HepG2 (cell line): ENCODE measurements at regions not wholly inside any gene's neighbourhood (a gene's known extent, or its start where the extent isn't known, plus 50 kb on each side); places are given as distances from the start of the nearest gene placed in this dataset.

Experiments
- ATAC-seq: fragments of 200-7000 bp; cut with Tn5 transposase; 3 replicates; pipeline ENCODE4 v1.9.1; 2020; ENCODE audit warnings: mild to moderate bottlenecking, moderate library complexity
- BruUV-seq: library from RNA; stranded (reverse); fragments of 400-500 nt; replicated peaks from 2 replicates; lab custom pipeline; 2021; lab: Mats Ljungman, UMichigan
- CTCF ChIA-PET: fragments of 300-600 bp; formaldehyde crosslinking; extraction: SDS; loops from one replicate; lab custom pipeline; 2021; ENCODE audit warnings: low total read pairs, inconsistent platforms, low intra/inter-chr PET ratio; lab: Yijun Ruan, JAX
- POLR2A ChIA-PET: fragments of 350-600 bp; sonication (Branson Sonifier 250); formaldehyde crosslinking; loops from one replicate; lab custom pipeline; 2020; ENCODE audit warnings: antibody characterized with exemption, inconsistent platforms; lab: Yijun Ruan, JAX
- DNase-seq: peaks from one replicate; pipeline ENCODE4 v3.0.0-alpha.2; 2015; ENCODE audit warnings: low spot score
- FAIRE-seq: peaks from 3 replicates; lab custom pipeline; 2011; peaks lifted over from hg19 to GRCh38; lab: Jason Lieb, UNC
- H2AFZ ChIP-seq: one replicate; pipeline ENCODE4 v1.6.1; 2011; ENCODE audit warnings: low read length, inconsistent platforms
- H3K27ac ChIP-seq: fragments of 300-600 bp; 3 replicates; pipeline ENCODE4 v1.8.0; 2011; ENCODE audit warnings: mixed run types, mild to moderate bottlenecking, mixed read lengths, low read length, inconsistent platforms; ENCODE audit not compliant: insufficient read depth; ENCODE audit errors: extremely low read length
- H3K27me3 ChIP-seq, 2 experiments: fragments of 200-600 bp in 1 of 2; 2 replicates in 1 of 2; 3 replicates in 1 of 2; pipeline versions ENCODE4 v1.6.0 to v1.8.0; 2011; ENCODE audit warnings: low read length in 2 of 2, mild to moderate bottlenecking in 2 of 2, moderate library complexity in 2 of 2, inconsistent platforms in 1 of 2; ENCODE audit not compliant: insufficient read depth in 2 of 2, control insufficient read depth in 1 of 2
- H3K36me3 ChIP-seq, 2 experiments: fragments of 200-600 bp in 1 of 2; replicated peaks in 1 of 2; 2 replicates in 1 of 2; 3 replicates in 1 of 2; pipeline versions ENCODE4 v1.5.1 to v1.8.0; 2011; ENCODE audit warnings: low read length in 2 of 2, inconsistent platforms in 1 of 2; ENCODE audit not compliant: insufficient read depth in 2 of 2, control insufficient read depth in 1 of 2
- H3K4me1 ChIP-seq: 2 replicates; pipeline ENCODE4 v1.5.1; 2012; ENCODE audit warnings: low read length, inconsistent platforms; ENCODE audit not compliant: insufficient read depth
- H3K4me2 ChIP-seq: 2 replicates; pipeline ENCODE4 v1.6.0; 2011; ENCODE audit warnings: low read depth, low read length, inconsistent platforms
- H3K4me3 ChIP-seq, 3 experiments: fragments of 200-600 bp in 1 of 3; sonication (generic), shearing (Covaris generic) in 1 of 3; replicated peaks in 1 of 3; 2 replicates each; pipeline ENCODE4 v1.5.1; 2011 to 2016; ENCODE audit warnings: low read length in 3 of 3, inconsistent platforms in 2 of 3, low read depth in 2 of 3, mild to moderate bottlenecking in 2 of 3, control low read depth in 1 of 3, mixed read lengths in 1 of 3; ENCODE audit not compliant: insufficient read depth in 1 of 3
- H3K79me2 ChIP-seq: one replicate; pipeline ENCODE4 v1.6.1; 2011; ENCODE audit warnings: low read length, inconsistent platforms; ENCODE audit not compliant: insufficient read depth
- H3K9ac ChIP-seq: 2 replicates; pipeline ENCODE4 v1.6.0; 2011; ENCODE audit warnings: mild to moderate bottlenecking, low read depth, low read length, inconsistent platforms; ENCODE audit not compliant: insufficient read depth
- H3K9me3 ChIP-seq: 2 replicates; pipeline ENCODE4 v1.5.1; 2012; ENCODE audit warnings: mild to moderate bottlenecking, low read length
- H4K20me1 ChIP-seq: 2 replicates; pipeline ENCODE4 v1.6.0; 2011; ENCODE audit warnings: inconsistent platforms, mild to moderate bottlenecking, low read length, moderate library complexity; ENCODE audit not compliant: insufficient read depth
- CC2D1A ChIP-seq: sonication (generic); formaldehyde crosslinking; IDR thresholded peaks from 2 replicates; pipeline ENCODE4 v1.8.1; 2023; ENCODE audit warnings: mild to moderate bottlenecking, missing genetic modification reagents
- ELF3 ChIP-seq: IDR thresholded peaks from 2 replicates; pipeline ENCODE4 v1.6.1; 2016; ENCODE audit warnings: missing genetic modification reagents, missing compliant biosample characterization
- HNRNPUL1 ChIP-seq: fragments of 200-400 bp; formaldehyde crosslinking; IDR thresholded peaks from 2 replicates; pipeline ENCODE4 v1.6.1; 2017; ENCODE audit warnings: low read depth, mild to moderate bottlenecking, low read length, moderate library complexity
- KLF9 ChIP-seq: IDR thresholded peaks from 2 replicates; pipeline ENCODE4 v1.6.1; 2016; ENCODE audit warnings: low read depth
- ONECUT2 ChIP-seq: sonication (generic); formaldehyde crosslinking; IDR thresholded peaks from 2 replicates; pipeline ENCODE4 v1.4.0; 2020; ENCODE audit warnings: missing genetic modification reagents
- SP2 ChIP-seq: sonication (generic); formaldehyde crosslinking; IDR thresholded peaks from 2 replicates; pipeline ENCODE4 v1.5.1; 2020; ENCODE audit warnings: mild to moderate bottlenecking, missing genetic modification reagents
- YEATS4 ChIP-seq: sonication (generic); formaldehyde crosslinking; IDR thresholded peaks from 2 replicates; pipeline ENCODE4 v1.4.0; 2020; ENCODE audit warnings: missing genetic modification reagents, borderline replicate concordance
- ZBTB20 ChIP-seq: sonication (generic); formaldehyde crosslinking; IDR thresholded peaks from 2 replicates; pipeline ENCODE4 v1.8.1; 2023; ENCODE audit warnings: missing genetic modification reagents, low read depth, mild to moderate bottlenecking, borderline replicate concordance
- ZBTB38 ChIP-seq: sonication (generic); formaldehyde crosslinking; IDR thresholded peaks from 2 replicates; pipeline ENCODE4 v1.5.1; 2020; ENCODE audit warnings: mild to moderate bottlenecking, missing genetic modification reagents
- ZNF326 ChIP-seq: sonication (generic); formaldehyde crosslinking; IDR thresholded peaks from 2 replicates; pipeline ENCODE4 v1.4.0; 2020; ENCODE audit warnings: missing genetic modification reagents, borderline replicate concordance
- ZNF44 ChIP-seq: sonication (generic); formaldehyde crosslinking; IDR thresholded peaks from 2 replicates; pipeline ENCODE4 v1.5.1; 2020; ENCODE audit warnings: mild to moderate bottlenecking, missing genetic modification reagents
- ZNF451 ChIP-seq: sonication (generic); formaldehyde crosslinking; IDR thresholded peaks from 2 replicates; pipeline ENCODE4 v1.5.0; 2020; ENCODE audit warnings: mild to moderate bottlenecking, missing genetic modification reagents
- ZSCAN30 ChIP-seq: sonication (generic); formaldehyde crosslinking; IDR thresholded peaks from 2 replicates; pipeline ENCODE4 v1.5.0; 2020; ENCODE audit warnings: mild to moderate bottlenecking, missing genetic modification reagents
- WGBS: methylation state at CpG from one replicate; pipeline ENCODE4 v1.1.6; 2017; ENCODE audit warnings: low lambda C conversion rate; 5-methylcytosine and 5-hydroxymethylcytosine counted together
- in situ Hi-C: cut with HindIII; loops from 2 replicates; pipeline ENCODE4 v1.10.0; 2017; ENCODE audit warnings: low pct_unique_long_range_greater_than_20kb; ENCODE audit not compliant: extremely low pct_ligation_motif_present
- intact Hi-C: fragments of 100-400 bp; cut with micrococcal nuclease; formaldehyde crosslinking; loops from one replicate; pipeline ENCODE4 v1.10.0; 2022; ENCODE audit not compliant: unreplicated experiment
- TF ChIP-seq, protein P1 (sequence below): sonication (generic); formaldehyde crosslinking; IDR thresholded peaks from 2 replicates; pipeline ENCODE4 v1.5.0; 2020; ENCODE audit warnings: mild to moderate bottlenecking, missing genetic modification reagents
- TF ChIP-seq, protein P2 (sequence below): sonication (generic); formaldehyde crosslinking; IDR thresholded peaks from 2 replicates; pipeline ENCODE4 v1.5.0; 2020; ENCODE audit warnings: missing genetic modification reagents
- TF ChIP-seq, protein P3 (sequence below): IDR thresholded peaks from 2 replicates; pipeline ENCODE4 v1.6.1; 2016; ENCODE audit warnings: low read depth, control low read depth

DNA sequence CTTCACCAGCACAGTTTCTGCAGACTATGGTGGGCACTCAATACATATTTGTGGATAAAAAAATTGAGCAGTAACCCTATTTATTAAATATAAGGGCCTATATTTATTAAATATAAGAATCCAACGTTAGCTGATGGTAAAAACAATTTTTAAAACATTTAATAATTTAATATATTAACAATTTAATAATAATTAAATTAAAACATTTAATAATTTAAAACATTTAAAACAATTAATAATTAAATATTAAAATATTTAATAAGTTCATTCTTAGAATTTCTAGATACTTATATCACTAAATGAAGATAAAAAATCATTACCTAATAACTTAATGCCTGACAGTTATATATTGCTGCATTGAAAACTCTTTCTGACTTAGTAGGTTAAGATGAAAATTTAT, 880.2 kb upstream of the EPHA6 start:
- ChIA-PET CTCF (no interaction called here), POLR2A (no interaction called here)
- H3K27ac ChIP-seq: no peak overlapping the region
- no peaks in the 10 kb centered on the region for H3K27me3 ChIP-seq
- 0% methylated on average over 1 of the region's 1 CpG for WGBS
- no peak overlapping the region for H2AFZ ChIP-seq
- no TSS peak for BruUV-seq
- H3K9me3 ChIP-seq: no peaks in the 10 kb centered on the region
- H3K9ac ChIP-seq: no peak overlapping the region
- H3K4me1 ChIP-seq: no peaks in the 10 kb centered on the region
- no peaks in the 10 kb centered on the region for H3K79me2 ChIP-seq
- ATAC-seq: no peak
- TF ChIP-seq ZNF451 (no peak), ZSCAN30 (no peak)
- TF ChIP-seq, protein P1, sequence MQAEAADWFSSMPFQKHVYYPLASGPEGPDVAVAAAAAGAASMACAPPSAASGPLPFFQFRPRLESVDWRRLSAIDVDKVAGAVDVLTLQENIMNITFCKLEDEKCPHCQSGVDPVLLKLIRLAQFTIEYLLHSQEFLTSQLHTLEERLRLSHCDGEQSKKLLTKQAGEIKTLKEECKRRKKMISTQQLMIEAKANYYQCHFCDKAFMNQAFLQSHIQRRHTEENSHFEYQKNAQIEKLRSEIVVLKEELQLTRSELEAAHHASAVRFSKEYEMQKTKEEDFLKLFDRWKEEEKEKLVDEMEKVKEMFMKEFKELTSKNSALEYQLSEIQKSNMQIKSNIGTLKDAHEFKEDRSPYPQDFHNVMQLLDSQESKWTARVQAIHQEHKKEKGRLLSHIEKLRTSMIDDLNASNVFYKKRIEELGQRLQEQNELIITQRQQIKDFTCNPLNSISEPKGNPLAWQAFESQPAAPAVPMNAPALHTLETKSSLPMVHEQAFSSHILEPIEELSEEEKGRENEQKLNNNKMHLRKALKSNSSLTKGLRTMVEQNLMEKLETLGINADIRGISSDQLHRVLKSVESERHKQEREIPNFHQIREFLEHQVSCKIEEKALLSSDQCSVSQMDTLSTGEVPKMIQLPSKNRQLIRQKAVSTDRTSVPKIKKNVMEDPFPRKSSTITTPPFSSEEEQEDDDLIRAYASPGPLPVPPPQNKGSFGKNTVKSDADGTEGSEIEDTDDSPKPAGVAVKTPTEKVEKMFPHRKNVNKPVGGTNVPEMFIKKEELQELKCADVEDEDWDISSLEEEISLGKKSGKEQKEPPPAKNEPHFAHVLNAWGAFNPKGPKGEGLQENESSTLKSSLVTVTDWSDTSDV (CRISPR knock-in tag): no peak
- TF ChIP-seq, all 625 proteins: peak for 0
- Histone ChIP-seq H3K36me3 (no peaks in the 10 kb centered on the region), H3K4me3 (no peak overlapping the region), H4K20me1 (no peaks in the 10 kb centered on the region), H3K4me2 (no peak overlapping the region)
- intact Hi-C loops (no loop called here), in situ Hi-C loops (no loop called here)
- DNase-seq (no peak), FAIRE-seq (no peak)

DNA sequence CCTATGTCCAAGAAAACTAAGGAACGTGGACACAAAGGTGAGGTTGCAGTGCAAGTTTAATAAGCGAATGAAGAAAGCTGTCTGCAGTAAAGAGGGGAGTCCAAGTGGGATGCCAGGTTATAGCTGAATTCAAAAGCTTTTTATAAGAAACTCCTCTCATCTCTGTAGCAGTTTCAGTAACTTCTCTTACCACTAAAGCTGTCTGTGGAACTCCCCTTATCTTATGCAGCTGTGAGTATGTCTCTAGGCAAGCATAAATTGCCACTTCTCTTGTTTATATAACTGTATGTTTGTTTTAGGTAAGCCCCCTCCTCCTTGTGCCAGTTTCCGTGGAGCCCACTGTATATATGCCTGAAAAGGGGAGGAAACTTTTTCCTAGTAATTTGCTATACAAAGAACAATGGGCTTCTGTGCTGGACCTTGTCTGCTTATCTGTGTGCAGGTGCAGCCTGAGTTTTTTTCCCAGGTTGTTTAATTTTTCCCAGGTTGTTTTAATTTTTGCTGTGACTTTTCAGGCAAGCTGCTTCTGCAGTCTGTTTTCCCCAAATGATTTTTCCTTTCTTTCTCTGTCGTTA, 875.1 kb upstream of the EPHA6 start:
- ChIA-PET CTCF (no interaction called here), POLR2A (no interaction called here)
- Histone ChIP-seq H3K79me2 (no peaks in the 10 kb centered on the region), H3K27me3 (no peaks in the 10 kb centered on the region), H3K9ac (no peak overlapping the region), H3K4me1 (no peaks in the 10 kb centered on the region), H3K4me3 (no peak overlapping the region), H4K20me1 (no peaks in the 10 kb centered on the region), H3K9me3 (no peaks in the 10 kb centered on the region), H2AFZ (no peak overlapping the region), H3K27ac (no peak overlapping the region), H3K36me3 (no peaks in the 10 kb centered on the region), H3K4me2 (no peak overlapping the region)
- intact Hi-C loops (no loop called here), in situ Hi-C loops (no loop called here)
- BruUV-seq: no TSS peak
- 0% methylated on average over 4 of the region's 4 CpGs for WGBS
- DNase-seq (no peak), ATAC-seq (no peak), FAIRE-seq (no peak)
- no peak for TF ChIP-seq ONECUT2
- TF ChIP-seq, protein P2, sequence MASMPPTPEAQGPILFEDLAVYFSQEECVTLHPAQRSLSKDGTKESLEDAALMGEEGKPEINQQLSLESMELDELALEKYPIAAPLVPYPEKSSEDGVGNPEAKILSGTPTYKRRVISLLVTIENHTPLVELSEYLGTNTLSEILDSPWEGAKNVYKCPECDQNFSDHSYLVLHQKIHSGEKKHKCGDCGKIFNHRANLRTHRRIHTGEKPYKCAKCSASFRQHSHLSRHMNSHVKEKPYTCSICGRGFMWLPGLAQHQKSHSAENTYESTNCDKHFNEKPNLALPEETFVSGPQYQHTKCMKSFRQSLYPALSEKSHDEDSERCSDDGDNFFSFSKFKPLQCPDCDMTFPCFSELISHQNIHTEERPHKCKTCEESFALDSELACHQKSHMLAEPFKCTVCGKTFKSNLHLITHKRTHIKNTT (CRISPR knock-in tag): no peak
- no peak for TF ChIP-seq SP2 (CRISPR knock-in tag)
- TF ChIP-seq CC2D1A: no peak
- TF ChIP-seq ZNF326 (CRISPR knock-in tag): no peak
- no peak for TF ChIP-seq ELF3
- TF ChIP-seq, protein P3, sequence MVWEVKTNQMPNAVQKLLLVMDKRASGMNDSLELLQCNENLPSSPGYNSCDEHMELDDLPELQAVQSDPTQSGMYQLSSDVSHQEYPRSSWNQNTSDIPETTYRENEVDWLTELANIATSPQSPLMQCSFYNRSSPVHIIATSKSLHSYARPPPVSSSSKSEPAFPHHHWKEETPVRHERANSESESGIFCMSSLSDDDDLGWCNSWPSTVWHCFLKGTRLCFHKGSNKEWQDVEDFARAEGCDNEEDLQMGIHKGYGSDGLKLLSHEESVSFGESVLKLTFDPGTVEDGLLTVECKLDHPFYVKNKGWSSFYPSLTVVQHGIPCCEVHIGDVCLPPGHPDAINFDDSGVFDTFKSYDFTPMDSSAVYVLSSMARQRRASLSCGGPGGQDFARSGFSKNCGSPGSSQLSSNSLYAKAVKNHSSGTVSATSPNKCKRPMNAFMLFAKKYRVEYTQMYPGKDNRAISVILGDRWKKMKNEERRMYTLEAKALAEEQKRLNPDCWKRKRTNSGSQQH (CRISPR knock-in tag): no peak
- no peak for TF ChIP-seq KLF9 (CRISPR knock-in tag)
- TF ChIP-seq YEATS4 (CRISPR knock-in tag): no peak
- no peak for TF ChIP-seq HNRNPUL1
- TF ChIP-seq ZBTB38 (CRISPR knock-in tag): no peak
- TF ChIP-seq ZBTB20 (CRISPR knock-in tag): no peak
- no peak for TF ChIP-seq ZNF44 (CRISPR knock-in tag)
